ENCODE measurements at regions not wholly inside any gene's neighbourhood (a gene's known extent, or its start where the extent isn't known, plus 50 kb on each side); places are given as distances from the start of the nearest gene placed in this dataset.

GRCh38 chr11:134482865-134483264 is 70.8 kb upstream of the B3GAT1 start:
- TF ChIP-seq POLR2A (IDR thresholded peaks at IDR 0.05; ENCODE audit: control extremely low read depth in 1 of 2, low read depth in 2 of 2, low read length in 2 of 2), result no peak
- TF ChIP-seq, protein P1, sequence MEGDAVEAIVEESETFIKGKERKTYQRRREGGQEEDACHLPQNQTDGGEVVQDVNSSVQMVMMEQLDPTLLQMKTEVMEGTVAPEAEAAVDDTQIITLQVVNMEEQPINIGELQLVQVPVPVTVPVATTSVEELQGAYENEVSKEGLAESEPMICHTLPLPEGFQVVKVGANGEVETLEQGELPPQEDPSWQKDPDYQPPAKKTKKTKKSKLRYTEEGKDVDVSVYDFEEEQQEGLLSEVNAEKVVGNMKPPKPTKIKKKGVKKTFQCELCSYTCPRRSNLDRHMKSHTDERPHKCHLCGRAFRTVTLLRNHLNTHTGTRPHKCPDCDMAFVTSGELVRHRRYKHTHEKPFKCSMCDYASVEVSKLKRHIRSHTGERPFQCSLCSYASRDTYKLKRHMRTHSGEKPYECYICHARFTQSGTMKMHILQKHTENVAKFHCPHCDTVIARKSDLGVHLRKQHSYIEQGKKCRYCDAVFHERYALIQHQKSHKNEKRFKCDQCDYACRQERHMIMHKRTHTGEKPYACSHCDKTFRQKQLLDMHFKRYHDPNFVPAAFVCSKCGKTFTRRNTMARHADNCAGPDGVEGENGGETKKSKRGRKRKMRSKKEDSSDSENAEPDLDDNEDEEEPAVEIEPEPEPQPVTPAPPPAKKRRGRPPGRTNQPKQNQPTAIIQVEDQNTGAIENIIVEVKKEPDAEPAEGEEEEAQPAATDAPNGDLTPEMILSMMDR (IDR thresholded peaks at IDR 0.05; ENCODE audit: control extremely low read depth in 1 of 3, insufficient read depth in 1 of 3, low read depth in 1 of 3, low read length in 3 of 3), result no peak
